HCT116 (cell line): ENCODE measurements at regions not wholly inside any gene's neighbourhood (a gene's known extent, or its start where the extent isn't known, plus 50 kb on each side); places are given as distances from the start of the nearest gene placed in this dataset.

ENCODE experiments used
- ATAC-seq: fragments of 200-7000 bp; cut with Tn5 transposase; 2 replicates; pipeline ENCODE4 v1.9.1; 2020; ENCODE audit warnings: mild to moderate bottlenecking, moderate library complexity
- BruUV-seq: library from RNA; stranded (reverse); fragments of 400-500 nt; replicated peaks from 2 replicates; lab custom pipeline; 2021; lab: Mats Ljungman, UMichigan
- CTCF ChIA-PET: fragments of 300-600 bp; sonication (Branson Sonifier 250); formaldehyde crosslinking; loops from one replicate; lab custom pipeline; 2021; ENCODE audit warnings: antibody characterized with exemption; lab: Charles Lee
- POLR2A ChIA-PET: fragments of 300-600, 350-600 bp; sonication (Branson Sonifier 250); formaldehyde crosslinking; loops from one replicate; lab custom pipeline; 2021; ENCODE audit warnings: antibody characterized with exemption; lab: Charles Lee
- RAD21 ChIA-PET, 2 experiments: fragments of 300-600 bp; sonication (Branson Sonifier 250); formaldehyde crosslinking; loops; one replicate each; lab custom pipeline; 2023; ENCODE audit warnings: low total read pairs in 2 of 2; ENCODE audit not compliant: uncharacterized antibody in 2 of 2, unreplicated experiment in 2 of 2, low non-redundant PET in 1 of 2; lab: Charles Lee
- DNase-seq: peaks from one replicate; pipeline ENCODE4 v3.0.0-alpha.2; 2010; ENCODE audit warnings: low read depth, low spot score
- H2AFZ ChIP-seq: fragments of 200-600 bp; shearing (Covaris generic), sonication (generic); 2 replicates; pipeline ENCODE4 v1.6.1; 2017; ENCODE audit warnings: low read depth, mixed run types, mixed read lengths, antibody characterized with exemption, low read length; ENCODE audit not compliant: poor library complexity, severe bottlenecking
- H3K27ac ChIP-seq: 2 replicates; pipeline ENCODE4 v1.5.1; 2012; ENCODE audit warnings: low read depth, low read length
- H3K27me3 ChIP-seq: fragments of 200-600 bp; sonication (generic); 2 replicates; pipeline ENCODE4 v1.6.1; 2016; ENCODE audit warnings: mixed run types, low read length, mixed read lengths; ENCODE audit not compliant: insufficient read depth
- H3K36me3 ChIP-seq, 2 experiments: fragments of 200-500 bp in 1 of 2; fragments of 200-600 bp in 1 of 2; sonication (Bioruptor generic) in 1 of 2; sonication (generic) in 1 of 2; 2 replicates each; pipeline versions ENCODE4 v1.5.1 to v1.6.1; 2014 to 2016; ENCODE audit warnings: low read length in 2 of 2, inconsistent platforms in 1 of 2, mixed read lengths in 1 of 2, mixed run types in 1 of 2; ENCODE audit not compliant: insufficient read depth in 2 of 2, control insufficient read depth in 1 of 2
- H3K4me1 ChIP-seq, 2 experiments: fragments of 200-600 bp in 1 of 2; sonication (generic) in 1 of 2; 2 replicates each; pipeline versions ENCODE4 v1.5.1 to v1.6.1; 2012 to 2017; ENCODE audit warnings: low read length in 2 of 2, inconsistent platforms in 1 of 2, mild to moderate bottlenecking in 1 of 2, mixed read lengths in 1 of 2, mixed run types in 1 of 2, moderate library complexity in 1 of 2; ENCODE audit not compliant: insufficient read depth in 2 of 2, control insufficient read depth in 1 of 2
- H3K4me2 ChIP-seq: fragments of 200-600 bp; sonication (generic); 2 replicates; pipeline ENCODE4 v1.6.1; 2017; ENCODE audit warnings: mixed run types, low read length, mixed read lengths
- H3K4me3 ChIP-seq, 2 experiments: fragments of 200-600 bp in 1 of 2; sonication (generic) in 1 of 2; replicated peaks in 1 of 2; 2 replicates each; pipeline ENCODE4 v1.5.1; 2011 to 2016; ENCODE audit warnings: low read length in 2 of 2, control low read depth in 1 of 2, low read depth in 1 of 2, mild to moderate bottlenecking in 1 of 2, mixed read lengths in 1 of 2, mixed run types in 1 of 2
- H3K79me2 ChIP-seq: fragments of 200-600 bp; sonication (generic); 2 replicates; pipeline ENCODE4 v1.6.1; 2017; ENCODE audit warnings: mild to moderate bottlenecking, mixed run types, low read length, moderate library complexity, mixed read lengths; ENCODE audit not compliant: insufficient read depth
- H3K9ac ChIP-seq: fragments of 200-600 bp; sonication (generic); 2 replicates; pipeline ENCODE4 v1.6.1; 2016; ENCODE audit warnings: low read length, mixed read lengths
- H3K9me2 ChIP-seq: fragments of 200-600 bp; sonication (generic), shearing (Covaris generic); 2 replicates; pipeline ENCODE4 v1.6.1; 2017; ENCODE audit warnings: mixed run types, mild to moderate bottlenecking, moderate library complexity; ENCODE audit not compliant: insufficient read depth
- H3K9me3 ChIP-seq, 2 experiments: fragments of 200-500 bp in 1 of 2; fragments of 200-600 bp in 1 of 2; sonication (Bioruptor generic) in 1 of 2; sonication (generic) in 1 of 2; 2 replicates each; pipeline ENCODE4 v1.6.1; 2014 to 2017; ENCODE audit warnings: low read length in 2 of 2, mixed read lengths in 2 of 2, inconsistent platforms in 1 of 2, low read depth in 1 of 2, mild to moderate bottlenecking in 1 of 2, mixed run types in 1 of 2, moderate library complexity in 1 of 2; ENCODE audit not compliant: control insufficient read depth in 1 of 2, insufficient read depth in 1 of 2
- H4K20me1 ChIP-seq: fragments of 200-600 bp; sonication (generic), shearing (Covaris generic); 2 replicates; pipeline ENCODE4 v1.6.1; 2017; ENCODE audit warnings: mixed run types, mild to moderate bottlenecking, moderate library complexity; ENCODE audit not compliant: insufficient read depth
- ATF3 ChIP-seq: IDR thresholded peaks from 2 replicates; pipeline ENCODE4 v1.6.1; 2012
- CBX3 ChIP-seq: IDR thresholded peaks from 2 replicates; pipeline ENCODE4 v1.6.1; 2012; ENCODE audit warnings: low read depth
- EGR1 ChIP-seq: IDR thresholded peaks from 2 replicates; pipeline ENCODE4 v1.6.1; 2012; ENCODE audit warnings: low read depth
- ELF1 ChIP-seq: IDR thresholded peaks from 2 replicates; pipeline ENCODE4 v1.6.1; 2012; ENCODE audit warnings: low read depth, borderline replicate concordance
- EZH2phosphoT487 ChIP-seq: fragments of 200-600 bp; IDR thresholded peaks from 2 replicates; pipeline ENCODE4 v1.6.1; 2018; ENCODE audit warnings: antibody characterized with exemption, borderline replicate concordance
- FOSL1 ChIP-seq: IDR thresholded peaks from 2 replicates; pipeline ENCODE4 v1.6.1; 2012; ENCODE audit warnings: low read depth
- MAX ChIP-seq: IDR thresholded peaks from 2 replicates; pipeline ENCODE4 v1.6.1; 2012
- POLR2A ChIP-seq: IDR thresholded peaks from 2 replicates; pipeline ENCODE4 v1.7.0; 2011; ENCODE audit warnings: borderline replicate concordance; ENCODE audit not compliant: insufficient read depth, insufficient read length; ENCODE audit errors: extremely low read depth
- POLR2AphosphoS5 ChIP-seq: IDR thresholded peaks from 2 replicates; pipeline ENCODE4 v1.6.1; 2011; ENCODE audit warnings: mild to moderate bottlenecking, low read depth, low read length, moderate library complexity
- SP1 ChIP-seq: IDR thresholded peaks from 2 replicates; pipeline ENCODE4 v1.6.1; 2012; ENCODE audit warnings: low read depth
- SRF ChIP-seq: IDR thresholded peaks from 2 replicates; pipeline ENCODE4 v1.6.1; 2012; ENCODE audit warnings: low read depth
- YY1 ChIP-seq: IDR thresholded peaks from 2 replicates; pipeline ENCODE4 v1.6.1; 2011; ENCODE audit warnings: low read length, low read depth, moderate library complexity, mild to moderate bottlenecking; ENCODE audit not compliant: insufficient replicate concordance; ENCODE audit errors: extremely low read depth
- intact Hi-C: fragments of 100-400 bp; cut with micrococcal nuclease; formaldehyde crosslinking; loops from 2 replicates; pipeline ENCODE4 v1.10.0; 2022
- TF ChIP-seq, protein P1 (sequence below), 3 experiments: fragments of 200-600 bp in 1 of 3; sonication (generic) in 1 of 3; IDR thresholded peaks in 2 of 3; conservative IDR thresholded peaks in 1 of 3; 2 replicates each; pipeline ENCODE4 v1.5.1; 2012 to 2017; ENCODE audit warnings: low read depth in 2 of 3, low read length in 2 of 3, antibody characterized with exemption in 1 of 3, borderline replicate concordance in 1 of 3, control low read depth in 1 of 3, mild to moderate bottlenecking in 1 of 3, mixed read lengths in 1 of 3, mixed run types in 1 of 3, moderate library complexity in 1 of 3; ENCODE audit not compliant: insufficient read depth in 1 of 3

DNA sequence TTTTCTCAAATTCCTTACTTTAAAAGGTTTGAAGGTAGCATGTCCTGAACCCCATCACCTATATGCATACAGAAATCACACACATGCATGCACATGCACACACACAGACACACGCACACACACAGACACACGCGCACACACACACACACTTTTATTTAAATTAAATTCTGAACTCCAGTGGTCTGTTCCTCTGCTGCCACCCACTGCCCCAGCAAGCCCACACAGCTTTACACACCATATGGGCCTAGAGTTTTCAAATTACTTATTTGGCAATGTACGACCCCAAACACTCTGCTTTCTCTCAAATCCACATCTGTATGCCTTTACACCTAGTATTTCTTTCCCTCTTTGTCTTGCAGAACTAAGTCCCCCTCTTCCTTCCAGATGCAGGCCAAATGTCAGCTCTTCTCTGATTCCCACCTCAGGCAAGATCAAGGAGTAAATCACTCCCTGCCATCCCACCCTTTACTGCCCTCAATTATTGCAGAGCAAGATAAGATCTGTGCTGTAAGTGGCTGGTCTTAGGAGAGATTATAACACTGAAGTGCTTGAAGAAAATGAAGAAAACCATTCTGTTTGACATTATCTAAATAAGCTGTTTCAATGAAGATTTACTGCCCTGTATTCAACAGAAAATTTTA, 429.9 kb upstream of the CXADR start:
- no peaks in the 10 kb centered on the region for H3K9me2 ChIP-seq
- RAD21 ChIA-PET = no interaction called here
- H3K27ac ChIP-seq = no peak overlapping the region
- TF ChIP-seq ATF3 (no peak), CBX3 (no peak), SP1 (no peak), FOSL1 (no peak), YY1 (no peak), MAX (no peak), POLR2AphosphoS5 (no peak), POLR2A (no peak), ELF1 (no peak), EZH2phosphoT487 (no peak), SRF (no peak), EGR1 (no peak)
- TF ChIP-seq, protein P1, sequence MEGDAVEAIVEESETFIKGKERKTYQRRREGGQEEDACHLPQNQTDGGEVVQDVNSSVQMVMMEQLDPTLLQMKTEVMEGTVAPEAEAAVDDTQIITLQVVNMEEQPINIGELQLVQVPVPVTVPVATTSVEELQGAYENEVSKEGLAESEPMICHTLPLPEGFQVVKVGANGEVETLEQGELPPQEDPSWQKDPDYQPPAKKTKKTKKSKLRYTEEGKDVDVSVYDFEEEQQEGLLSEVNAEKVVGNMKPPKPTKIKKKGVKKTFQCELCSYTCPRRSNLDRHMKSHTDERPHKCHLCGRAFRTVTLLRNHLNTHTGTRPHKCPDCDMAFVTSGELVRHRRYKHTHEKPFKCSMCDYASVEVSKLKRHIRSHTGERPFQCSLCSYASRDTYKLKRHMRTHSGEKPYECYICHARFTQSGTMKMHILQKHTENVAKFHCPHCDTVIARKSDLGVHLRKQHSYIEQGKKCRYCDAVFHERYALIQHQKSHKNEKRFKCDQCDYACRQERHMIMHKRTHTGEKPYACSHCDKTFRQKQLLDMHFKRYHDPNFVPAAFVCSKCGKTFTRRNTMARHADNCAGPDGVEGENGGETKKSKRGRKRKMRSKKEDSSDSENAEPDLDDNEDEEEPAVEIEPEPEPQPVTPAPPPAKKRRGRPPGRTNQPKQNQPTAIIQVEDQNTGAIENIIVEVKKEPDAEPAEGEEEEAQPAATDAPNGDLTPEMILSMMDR (IDR thresholded peaks at IDR 0.05 in 2 of 3, conservative IDR thresholded peaks at IDR 0.05 in 1 of 3; ENCODE audit: borderline replicate concordance in 1 of 3, insufficient read depth in 1 of 3, low read depth in 2 of 3, low read length in 2 of 3) = no peak
- POLR2A ChIA-PET = no interaction called here
- no peaks in the 10 kb centered on the region for H3K4me1 ChIP-seq
- no peak overlapping the region for H2AFZ ChIP-seq
- no peaks in the 10 kb centered on the region for H3K36me3 ChIP-seq
- no peaks in the 10 kb centered on the region for H3K79me2 ChIP-seq
- CTCF ChIA-PET = no interaction called here
- no peak overlapping the region for H3K4me3 ChIP-seq
- intact Hi-C loops = no loop called here
- no peak overlapping the region for H3K9ac ChIP-seq
- DNase-seq = no peak
- H3K27me3 ChIP-seq = no peaks in the 10 kb centered on the region
- ATAC-seq = no peak
- H3K9me3 ChIP-seq = peaks cover 10 to 26% of the 10 kb centered on the region in 2 experiments; a peak in 2 of 4 replicates
- BruUV-seq = no TSS peak
- no peaks in the 10 kb centered on the region for H4K20me1 ChIP-seq
- no peak overlapping the region for H3K4me2 ChIP-seq
